Muscle of arm (tissue), 1 donor: ENCODE measurements at regions not wholly inside any gene's neighbourhood (a gene's known extent, or its start where the extent isn't known, plus 50 kb on each side); places are given as distances from the start of the nearest gene placed in this dataset.

ENCODE experiments used
- DNase-seq: peaks from one replicate; pipeline ENCODE4 v3.0.0-alpha.2; 2013

DNA sequence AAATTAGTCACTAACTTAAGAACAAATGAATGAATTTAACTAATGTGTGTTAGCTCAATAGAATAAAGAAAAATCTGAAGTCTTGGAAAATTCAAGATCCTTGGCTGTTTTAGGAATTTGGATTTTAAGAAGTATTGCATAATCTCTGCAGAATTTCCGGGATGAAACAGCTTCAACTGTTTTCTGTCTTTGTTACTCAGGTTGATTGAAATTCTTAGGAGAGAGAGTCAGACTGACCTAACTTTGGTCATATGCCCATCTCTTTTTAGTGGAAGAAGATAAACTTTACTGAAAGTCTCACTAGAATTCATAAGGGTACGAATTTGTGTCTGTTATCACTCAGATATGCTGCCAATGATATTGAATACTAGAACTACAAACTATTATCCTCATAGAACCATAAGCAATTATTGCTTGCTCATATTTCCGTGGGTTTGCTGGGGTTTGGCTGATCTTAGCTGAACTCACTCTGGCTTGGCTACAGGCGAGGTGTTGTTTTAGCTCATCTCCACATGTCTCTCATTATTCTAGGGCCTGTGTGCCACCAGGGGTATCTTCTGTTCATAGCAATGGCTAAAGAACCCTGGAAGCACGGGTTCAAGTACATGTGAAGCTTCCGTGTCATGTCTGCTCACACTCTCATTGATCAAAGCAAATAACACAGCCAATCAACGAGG lies 257.4 kb upstream of the NOVA1 start:
- DNase-seq: peak; percentile 28

DNA sequence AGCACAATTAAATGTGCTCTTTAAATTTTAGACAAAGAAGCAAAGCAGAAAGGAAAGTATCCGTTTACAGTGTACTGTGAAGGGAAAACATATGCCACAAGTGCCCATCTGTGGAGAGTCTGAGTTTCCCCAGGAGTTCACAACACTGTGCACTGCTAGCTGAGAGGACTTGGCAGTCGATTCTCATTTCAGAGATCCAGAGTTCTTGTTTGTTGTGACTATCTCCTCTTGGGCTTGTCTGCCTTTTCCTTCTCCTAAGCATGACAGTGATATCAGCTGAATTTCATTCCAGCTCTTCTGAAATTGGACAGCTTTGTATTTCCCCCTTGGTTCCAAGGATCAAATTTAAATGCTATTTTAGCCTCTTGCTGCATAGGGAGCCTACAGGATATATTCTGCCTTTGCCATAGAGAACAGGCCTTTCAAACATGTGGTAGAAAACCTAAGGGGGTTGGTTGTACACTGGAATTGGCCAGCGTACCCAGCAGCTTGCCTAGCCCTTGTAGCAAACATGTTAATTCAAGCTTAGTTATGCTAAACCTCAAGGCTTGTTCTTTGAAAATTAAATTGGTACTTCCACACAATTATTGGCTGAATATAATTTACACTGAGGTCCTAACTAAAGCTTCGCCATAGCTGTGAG lies 259.2 kb upstream of the NOVA1 start:
- peak; percentile 38 for DNase-seq

DNA sequence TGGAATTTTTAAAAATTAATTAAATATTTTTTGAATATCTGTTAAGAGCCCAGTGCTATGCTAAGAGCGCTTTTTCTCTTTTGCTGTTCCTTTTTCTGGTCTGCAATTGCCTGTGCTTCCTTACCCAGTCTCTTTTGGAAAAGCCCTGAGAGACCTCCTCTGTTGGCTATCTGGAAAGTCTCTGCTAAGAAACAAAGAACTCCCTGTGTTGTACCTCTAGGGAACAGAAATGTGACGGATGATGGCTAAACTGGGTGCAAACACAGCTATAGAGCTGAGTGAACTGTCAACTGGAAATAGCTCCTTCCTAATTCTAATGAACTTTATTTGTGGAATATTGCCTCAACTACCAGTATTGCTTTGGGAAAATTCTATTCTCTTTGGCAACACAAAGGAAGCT lies 261.6 kb upstream of the NOVA1 start:
- no peak for DNase-seq

DNA sequence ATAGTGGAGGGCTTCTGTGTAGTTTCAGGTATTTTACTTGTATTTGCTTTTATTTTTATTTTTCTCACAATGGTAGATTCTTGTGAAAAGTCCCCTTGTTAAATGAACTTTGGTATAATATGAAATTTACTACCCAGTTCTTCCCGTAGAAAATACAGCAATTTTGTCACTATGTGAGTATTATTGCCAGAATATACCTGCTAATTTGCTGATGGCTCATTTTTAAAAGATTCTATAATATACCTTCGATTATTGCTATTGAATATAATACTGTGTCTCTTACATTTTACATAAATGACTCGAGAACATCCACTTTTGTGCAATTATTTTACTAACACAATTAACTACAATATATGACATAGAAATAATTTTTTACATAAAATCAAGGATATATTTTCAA lies 262.3 kb upstream of the NOVA1 start:
- no peak for DNase-seq

DNA sequence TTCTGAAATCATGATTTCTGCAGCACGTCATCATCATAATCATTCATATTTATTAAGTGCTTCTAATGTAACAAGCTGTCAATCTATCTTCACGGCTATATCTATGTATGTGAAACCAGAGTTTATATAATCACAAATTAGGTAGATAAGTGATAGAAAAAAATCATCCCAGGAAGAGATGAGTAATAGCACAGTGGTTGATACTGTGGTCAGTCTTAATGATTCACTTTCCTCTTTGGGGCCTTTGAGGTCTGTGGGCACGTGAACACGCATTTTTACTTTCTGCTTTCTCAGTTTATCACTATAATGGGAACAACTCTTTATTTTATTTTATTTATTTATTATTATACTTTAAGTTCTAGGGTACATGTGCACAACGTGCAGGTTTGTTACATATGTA lies 265.9 kb upstream of the NOVA1 start:
- no peak for DNase-seq

DNA sequence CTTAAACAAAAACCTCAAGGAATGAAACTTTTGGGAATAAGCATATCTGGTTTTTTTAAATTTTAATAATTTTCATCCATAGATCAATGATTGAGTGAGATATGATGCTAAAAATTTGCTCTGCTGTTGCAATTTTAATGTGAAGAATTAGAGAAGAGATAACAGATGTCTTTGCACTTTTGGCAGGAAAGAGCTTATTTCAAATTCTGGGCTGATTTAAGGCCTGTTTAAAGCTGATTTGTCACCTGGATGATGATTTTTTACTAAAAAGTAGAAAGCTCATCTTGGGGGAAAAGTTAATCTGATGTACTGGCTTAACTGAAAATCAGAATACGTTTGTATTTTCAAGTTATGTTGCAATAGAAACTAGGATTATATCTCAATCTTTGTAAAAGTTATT lies 268.9 kb upstream of the NOVA1 start:
- no peak for DNase-seq

DNA sequence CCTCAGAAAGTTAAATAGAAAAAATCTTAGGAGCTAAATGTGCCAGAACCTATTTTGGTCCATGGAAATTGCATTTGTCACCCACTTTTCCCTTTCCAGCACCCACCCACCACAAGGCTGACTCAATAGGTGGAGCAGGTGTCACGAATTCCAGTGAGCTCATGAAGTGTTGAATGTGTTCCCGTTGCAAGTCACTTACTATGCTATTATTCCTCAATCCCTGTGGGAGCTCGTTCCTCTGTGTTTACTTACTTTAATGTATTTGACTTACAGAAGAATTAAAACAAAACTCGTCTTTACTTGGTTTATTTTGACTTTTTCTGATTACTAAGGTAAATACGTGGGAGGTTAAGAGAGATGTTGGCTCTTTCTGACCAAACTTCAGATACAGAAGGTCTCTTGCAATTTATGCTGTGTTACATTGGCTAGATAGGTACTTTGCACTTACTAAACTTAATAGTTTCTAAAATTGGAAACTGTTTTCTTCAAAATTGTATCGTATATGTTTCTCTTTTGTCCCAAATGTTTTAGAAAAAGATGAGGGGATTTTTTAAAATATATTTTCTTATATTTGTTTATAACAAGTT lies 269.4 kb upstream of the NOVA1 start:
- DNase-seq: no peak

DNA sequence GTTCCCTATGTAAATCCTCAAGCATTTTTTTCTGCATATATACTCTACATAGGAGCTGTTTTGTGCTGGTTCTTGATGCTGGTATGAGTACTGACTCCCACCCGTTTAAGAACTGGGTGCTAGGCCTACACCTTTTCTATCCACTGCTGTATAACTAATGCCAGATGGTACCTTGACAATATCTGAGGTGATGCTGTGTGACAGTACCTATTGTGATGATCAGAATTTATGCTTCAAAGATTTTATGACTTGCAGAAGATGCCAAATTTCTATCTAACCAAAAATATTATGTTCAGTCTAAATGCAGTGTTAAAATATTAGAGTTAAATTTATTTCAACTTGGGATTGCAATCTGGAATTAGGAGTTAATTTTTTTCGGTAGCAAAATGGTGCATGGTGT lies 272.3 kb upstream of the NOVA1 start:
- DNase-seq: no peak

DNA sequence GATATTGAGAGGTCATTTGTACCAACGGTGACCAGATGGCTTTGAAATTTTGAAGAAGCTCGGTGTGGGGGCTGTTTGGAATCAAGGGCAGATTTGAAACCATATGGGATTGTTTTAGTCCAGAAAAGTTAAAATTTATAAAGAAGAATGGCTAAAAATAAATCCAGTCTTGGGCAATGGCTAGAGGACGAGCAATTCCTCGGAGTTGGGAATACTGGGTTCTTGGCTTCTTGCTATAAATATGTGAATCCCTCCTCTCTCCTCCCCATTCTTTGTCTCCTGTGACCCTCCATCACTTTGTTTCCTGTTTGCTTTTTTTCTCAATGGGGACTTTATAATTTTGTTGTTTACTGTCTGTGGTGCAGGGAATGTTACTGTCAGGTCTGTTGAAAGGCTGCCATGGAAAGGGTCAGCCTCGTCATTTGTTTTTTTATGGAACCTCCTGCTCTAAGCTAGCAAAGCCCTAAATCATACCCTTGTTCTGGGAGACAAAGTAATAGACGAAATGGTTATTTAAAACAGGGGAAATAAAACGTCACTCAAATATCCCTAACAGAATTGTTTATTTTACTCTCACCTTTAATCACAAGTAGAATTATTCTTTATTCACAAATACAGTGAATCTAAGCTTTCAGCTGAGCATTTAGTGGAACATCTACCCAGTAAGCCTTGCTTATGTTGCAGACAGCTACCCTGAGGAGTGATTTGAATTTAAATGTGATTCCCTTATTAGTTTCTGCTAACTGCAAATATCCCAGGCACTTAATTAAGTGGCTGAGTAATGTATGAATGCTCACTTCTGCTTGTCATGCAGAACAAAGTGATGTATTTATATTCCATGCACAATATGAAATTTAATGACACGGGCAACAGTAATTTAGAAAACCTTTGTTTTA lies 273.1 kb upstream of the NOVA1 start:
- no peak for DNase-seq

DNA sequence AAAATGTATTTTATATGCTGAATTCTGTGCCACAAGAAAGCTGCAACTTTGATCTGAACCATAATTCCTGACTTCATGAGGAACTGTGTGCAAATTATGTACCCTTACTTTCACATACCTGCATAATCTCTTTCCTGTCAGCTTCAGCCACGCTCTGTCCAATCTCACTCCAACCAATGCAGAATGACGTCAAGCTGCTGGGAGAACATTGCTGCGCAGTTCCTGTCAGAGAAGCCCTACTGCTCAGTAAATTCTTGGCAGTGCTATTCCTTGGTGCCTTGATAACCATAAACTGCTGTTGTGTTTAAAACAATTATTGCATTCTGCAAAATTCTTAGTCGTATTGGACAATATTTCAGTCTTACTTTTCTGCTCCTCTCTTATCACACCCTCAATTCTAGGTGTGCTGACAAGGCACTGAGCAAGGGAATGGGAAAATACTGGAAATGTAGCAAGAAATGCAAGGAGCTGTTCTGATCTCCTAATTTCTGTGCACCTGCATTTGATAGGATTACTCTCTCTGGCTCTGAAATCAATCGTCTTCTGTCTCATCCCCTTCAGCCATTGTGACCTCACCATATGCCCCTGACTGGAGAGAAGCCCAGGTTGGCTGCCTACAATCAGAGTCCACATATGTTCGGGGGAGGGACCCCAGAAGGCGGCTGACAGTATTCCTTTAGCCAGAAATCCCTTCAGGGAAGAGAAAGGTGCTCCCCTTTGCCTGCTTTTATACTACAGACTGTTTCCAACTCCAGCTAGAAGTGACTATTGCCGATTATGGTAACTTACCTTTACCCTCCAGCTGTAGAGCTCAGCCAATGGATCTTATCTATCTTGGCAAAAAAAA lies 274.9 kb upstream of the NOVA1 start:
- DNase-seq: peak; percentile 34

DNA sequence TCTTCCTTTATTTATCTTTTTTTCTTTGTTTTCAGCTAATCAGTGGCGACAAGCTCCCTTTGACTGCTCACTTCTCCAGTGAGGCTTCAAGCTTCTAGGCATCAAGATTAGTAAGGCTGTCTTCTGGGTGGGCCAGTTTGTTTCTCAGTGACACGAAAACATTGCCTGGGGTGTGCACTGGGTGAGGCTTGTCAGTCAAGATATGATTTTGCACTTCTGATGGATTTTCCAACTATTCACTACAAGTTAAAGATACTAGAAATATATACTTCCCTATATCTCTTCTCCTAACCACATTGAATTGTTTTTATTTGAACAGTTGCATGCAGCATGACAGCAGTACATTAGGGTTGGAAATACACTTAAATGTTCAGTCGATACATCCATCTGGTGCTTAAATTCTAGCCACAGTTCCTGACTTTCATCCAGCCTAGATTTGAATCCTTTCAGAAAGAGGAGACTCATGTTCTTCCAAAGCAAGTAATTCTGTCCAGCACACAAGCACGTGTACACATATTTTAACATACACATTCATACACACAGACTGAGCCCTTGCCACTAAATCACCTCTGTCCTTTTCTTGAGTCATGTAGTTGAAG lies 275.6 kb upstream of the NOVA1 start:
- DNase-seq: no peak

DNA sequence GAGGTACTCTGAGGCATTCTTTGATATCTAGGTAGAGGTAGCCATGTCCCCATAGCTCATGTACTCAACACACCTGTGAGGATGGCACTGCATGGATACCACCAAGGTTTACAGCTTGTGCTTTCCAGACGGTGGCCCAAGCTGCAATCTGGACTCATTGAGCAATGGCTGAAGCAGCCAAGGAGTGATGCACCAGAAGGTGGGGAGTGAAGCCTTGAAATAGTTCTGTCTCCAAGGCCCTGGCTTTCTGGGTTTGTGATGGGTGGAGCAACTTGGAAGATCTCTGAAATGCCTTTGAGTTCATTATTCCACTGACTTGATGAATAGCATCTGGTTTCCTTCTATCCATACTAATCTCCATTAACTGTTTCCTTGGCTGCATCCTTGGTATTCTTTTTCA lies 290.0 kb upstream of the NOVA1 start:
- no peak for DNase-seq

DNA sequence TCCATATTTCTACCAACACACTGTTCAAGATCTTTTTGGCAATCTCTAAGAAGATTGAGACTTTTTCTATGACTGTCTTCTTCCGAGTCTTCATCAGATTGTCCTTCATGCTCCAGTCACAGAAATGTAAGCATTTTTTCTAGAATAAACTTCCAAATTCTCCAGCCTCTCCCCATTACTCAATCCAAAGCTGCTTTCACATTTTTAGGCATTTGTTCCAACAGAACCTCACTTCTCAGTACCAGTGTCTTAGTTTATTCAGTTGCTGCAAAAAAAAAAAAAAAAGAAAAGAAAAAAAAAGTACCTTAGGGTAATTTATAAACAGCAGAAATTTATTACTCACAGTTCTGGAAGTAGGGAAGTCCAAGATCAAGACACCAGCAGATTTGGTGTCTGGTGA lies 290.8 kb upstream of the NOVA1 start:
- no peak for DNase-seq

DNA sequence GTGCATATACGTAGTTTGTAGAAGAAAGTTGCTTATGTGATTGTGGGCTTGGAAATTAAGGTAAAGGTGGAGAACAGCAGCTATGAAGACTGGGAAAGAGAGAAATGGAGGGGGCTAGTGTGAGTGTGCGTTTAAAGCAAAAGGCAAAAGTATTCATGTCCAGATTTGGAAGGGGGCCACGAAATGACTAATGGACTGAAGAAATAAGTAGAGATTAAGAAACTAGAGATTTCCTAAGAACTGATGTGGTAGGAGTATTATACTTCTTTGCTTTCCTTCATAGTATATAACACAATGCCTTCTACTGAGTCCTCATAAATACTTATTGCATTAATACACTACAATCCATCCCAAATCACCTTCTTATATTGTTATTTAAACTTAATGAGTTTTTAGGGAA lies 298.6 kb upstream of the NOVA1 start:
- DNase-seq: no peak

DNA sequence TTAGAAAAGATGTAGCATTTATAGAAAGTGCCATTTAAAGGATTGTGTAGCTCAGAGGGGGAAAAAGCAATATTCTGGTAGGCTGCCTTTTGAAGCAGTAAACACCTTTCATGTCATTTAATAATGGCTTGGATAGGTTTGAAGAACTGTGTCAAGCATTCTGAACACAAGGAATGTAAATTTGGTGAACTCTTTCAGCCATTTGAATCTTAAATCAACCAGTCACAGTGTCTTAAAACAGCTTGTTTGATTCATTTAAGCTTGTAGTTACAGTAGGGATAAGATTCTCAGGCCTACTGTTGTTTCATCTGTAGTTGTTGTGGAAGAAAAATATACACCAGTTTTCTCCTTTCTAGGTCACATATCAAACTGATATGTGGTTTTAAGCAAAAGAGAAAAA lies 299.4 kb upstream of the NOVA1 start:
- no peak for DNase-seq

DNA sequence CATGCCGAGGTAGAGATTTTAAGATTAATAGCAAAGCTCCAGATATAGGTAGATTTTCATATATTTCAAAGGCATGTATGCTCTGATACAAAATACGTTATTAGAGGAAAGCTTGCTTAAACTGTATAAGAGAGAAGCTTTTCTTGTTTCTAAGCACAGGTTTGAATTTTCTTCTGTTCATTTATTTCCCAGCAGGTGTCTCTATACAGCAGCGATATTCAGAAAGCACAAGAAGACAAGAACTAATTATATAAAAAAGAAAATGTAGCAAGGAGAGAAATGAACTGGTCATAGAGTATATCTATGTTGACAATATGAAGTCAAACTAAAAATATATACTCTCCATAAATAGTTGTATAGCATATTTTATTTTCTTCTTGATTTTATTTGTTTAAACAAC lies 307.4 kb upstream of the NOVA1 start:
- peak; percentile 7 for DNase-seq

DNA sequence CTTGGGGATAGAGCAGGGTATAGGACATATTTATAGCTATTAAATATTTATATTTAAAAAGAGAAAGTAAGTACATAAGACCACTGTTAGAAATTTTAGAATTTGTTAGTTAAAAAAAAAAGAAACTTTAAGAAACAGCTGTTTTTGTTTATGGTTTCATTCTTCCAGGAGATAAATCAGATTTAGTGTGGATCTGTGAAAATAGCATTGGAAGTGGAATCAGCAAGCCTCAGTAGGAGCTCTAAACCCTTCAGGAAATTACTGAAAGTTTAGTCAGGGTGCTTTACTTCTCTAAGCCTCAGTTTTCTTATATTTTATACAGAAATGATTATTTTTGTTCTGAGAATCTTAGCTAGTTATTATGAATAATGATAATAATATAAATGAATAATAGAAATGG lies 316.0 kb upstream of the NOVA1 start:
- peak; percentile 7 for DNase-seq

DNA sequence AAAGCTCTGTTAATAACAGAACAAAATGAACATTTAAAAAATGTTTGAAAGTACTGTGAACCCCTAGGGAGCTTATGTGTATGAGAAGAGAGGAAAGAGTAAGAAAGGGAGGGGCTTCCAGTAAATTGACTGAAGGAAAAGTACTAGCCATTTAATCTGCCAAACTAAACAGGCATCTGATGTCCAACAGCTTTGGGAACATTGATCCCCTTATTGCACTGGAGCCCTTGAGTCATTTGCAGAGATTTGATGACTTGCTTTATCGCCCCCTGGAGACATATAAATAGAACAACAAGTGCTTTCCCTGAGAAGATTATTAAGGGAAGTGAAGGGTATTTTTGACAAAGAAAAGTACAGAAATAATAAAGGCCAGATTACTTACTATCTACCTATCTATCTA lies 319.3 kb upstream of the NOVA1 start:
- DNase-seq: peak; percentile 48

DNA sequence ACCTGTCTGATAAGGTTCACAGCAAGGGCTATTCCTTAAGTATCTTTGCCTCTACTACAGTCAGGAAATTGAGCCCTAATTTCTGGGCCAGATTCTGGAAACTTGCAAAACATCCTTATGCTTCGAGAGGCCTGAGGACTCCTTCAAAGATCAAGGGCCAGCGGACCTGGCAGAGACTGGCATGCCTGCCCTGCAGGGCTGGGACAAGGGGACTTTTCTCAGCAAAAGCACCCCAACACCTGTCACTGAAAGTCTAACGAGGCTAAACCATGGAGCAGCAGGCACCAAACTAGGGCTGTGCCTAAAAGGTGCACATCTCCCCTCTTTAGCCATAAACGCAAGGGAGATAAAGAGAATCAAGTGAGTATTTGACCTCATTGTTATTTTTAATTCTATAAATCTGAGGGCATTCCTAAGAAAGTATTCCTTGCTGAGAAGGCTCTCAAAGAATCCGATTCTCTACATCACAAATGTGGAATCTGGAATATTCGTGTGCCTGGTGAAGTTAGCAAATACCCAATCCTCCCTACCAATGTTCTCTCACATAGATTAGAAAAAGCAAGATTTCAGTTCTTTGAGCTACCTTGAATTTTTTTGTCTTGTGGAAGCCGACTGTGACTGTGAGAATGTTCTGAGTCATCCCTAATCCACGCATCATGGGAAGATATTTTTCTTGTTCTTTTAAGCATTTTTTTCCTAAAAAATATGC lies 328.2 kb upstream of the NOVA1 start:
- no peak for DNase-seq

DNA sequence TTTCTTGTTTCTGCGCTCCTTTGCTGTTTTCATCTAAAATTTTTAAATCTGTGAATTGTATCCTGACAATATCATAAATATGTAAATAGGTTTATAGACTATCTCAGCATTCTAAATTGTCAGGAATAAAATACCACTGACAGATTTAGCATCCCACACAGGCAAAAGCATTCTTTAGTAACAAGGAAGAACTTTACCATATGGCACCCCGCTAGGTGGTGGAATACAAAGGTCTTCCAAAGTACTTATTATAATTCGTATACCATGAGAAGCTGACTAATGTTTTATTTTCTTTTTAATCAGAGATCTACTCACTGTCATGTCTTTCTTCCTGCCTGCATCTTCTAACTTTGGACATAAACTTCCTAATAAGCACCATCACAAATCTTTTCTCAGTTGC lies 328.8 kb upstream of the NOVA1 start:
- no peak for DNase-seq

DNA sequence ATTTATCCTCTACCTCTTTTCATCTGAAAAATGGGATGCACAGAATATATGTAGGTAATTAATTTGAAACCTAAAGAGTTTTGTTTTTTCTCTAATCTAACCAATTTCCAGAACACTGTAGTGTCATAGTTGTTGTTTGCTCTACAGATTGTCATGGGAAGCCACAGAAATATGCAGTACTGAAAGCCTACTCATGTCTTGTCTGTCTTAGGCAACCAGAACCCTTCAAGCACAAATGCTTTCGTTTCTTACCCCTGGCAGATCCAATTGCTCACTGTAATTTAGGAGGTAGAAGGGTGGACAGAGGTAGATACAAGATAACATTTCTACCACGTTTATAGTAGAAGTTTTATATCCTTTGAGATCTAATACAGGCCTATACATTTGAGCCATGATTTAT lies 330.2 kb upstream of the NOVA1 start:
- DNase-seq: no peak
